NT2/D1 (cell line): ENCODE measurements at regions not wholly inside any gene's neighbourhood (a gene's known extent, or its start where the extent isn't known, plus 50 kb on each side); places are given as distances from the start of the nearest gene placed in this dataset.

Source experiments
- DNase-seq: peaks from one replicate; pipeline ENCODE4 v3.0.0-alpha.2; 2011; ENCODE audit warnings: low read depth, low spot score
- H3K27me3 ChIP-seq: 2 replicates; pipeline ENCODE4 v1.6.0; 2011; ENCODE audit warnings: mild to moderate bottlenecking; ENCODE audit not compliant: insufficient read length, insufficient read depth
- H3K36me3 ChIP-seq: 2 replicates; pipeline ENCODE4 v1.6.1; 2011; ENCODE audit warnings: mild to moderate bottlenecking, low read length, mixed read lengths; ENCODE audit not compliant: insufficient read depth, insufficient read length
- H3K4me1 ChIP-seq: 2 replicates; pipeline ENCODE4 v1.5.1; 2011; ENCODE audit not compliant: insufficient read depth, insufficient read length
- H3K4me3 ChIP-seq: 2 replicates; pipeline ENCODE4 v1.5.1; 2011; ENCODE audit warnings: low read depth; ENCODE audit not compliant: insufficient read length
- H3K9ac ChIP-seq: 2 replicates; pipeline ENCODE4 v1.6.0; 2011; ENCODE audit warnings: low read depth; ENCODE audit not compliant: insufficient read length
- H3K9me3 ChIP-seq: 2 replicates; pipeline ENCODE4 v1.5.1; 2011; ENCODE audit warnings: mild to moderate bottlenecking, low read length; ENCODE audit not compliant: insufficient read depth
- SUZ12 ChIP-seq: IDR thresholded peaks from 2 replicates; pipeline ENCODE4 v1.6.1; 2011; ENCODE audit not compliant: insufficient read length, insufficient read depth; ENCODE audit errors: extremely low read depth
- YY1 ChIP-seq: IDR thresholded peaks from 2 replicates; pipeline ENCODE4 v1.6.1; 2011; ENCODE audit not compliant: insufficient read length, insufficient read depth
- ZNF274 ChIP-seq: IDR thresholded peaks from 2 replicates; pipeline ENCODE4 v1.6.1; 2011; ENCODE audit warnings: mild to moderate bottlenecking, low read depth, low read length

DNA sequence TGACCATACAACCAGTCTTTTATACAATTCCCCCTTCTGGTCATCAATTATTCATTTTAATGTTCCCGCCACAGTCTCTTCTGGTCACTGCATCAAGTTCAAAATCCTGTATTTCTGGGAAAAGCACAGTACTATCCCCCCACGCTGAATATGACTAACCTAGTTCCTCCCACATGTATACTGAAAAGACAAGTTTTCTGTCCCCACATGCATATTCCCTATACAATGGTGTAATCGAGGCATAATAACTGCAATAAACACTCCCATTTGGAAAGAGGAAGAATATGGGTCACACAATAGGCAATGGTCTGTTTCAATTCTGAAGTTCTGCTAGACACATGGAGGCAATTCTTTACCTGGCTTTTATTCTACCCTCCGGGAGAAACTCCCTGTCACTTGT is 344.9 kb downstream of the EFNA5 start:
- no peaks in the 10 kb centered on the region for H3K27me3 ChIP-seq
- no peaks in the 10 kb centered on the region for H3K9me3 ChIP-seq
- TF ChIP-seq YY1 (no peak), ZNF274 (no peak), SUZ12 (no peak)
- no peaks in the 10 kb centered on the region for H3K4me1 ChIP-seq
- no peak for DNase-seq
- no peak overlapping the region for H3K4me3 ChIP-seq
- H3K9ac ChIP-seq: no peak overlapping the region
- H3K36me3 ChIP-seq: no peaks in the 10 kb centered on the region

DNA sequence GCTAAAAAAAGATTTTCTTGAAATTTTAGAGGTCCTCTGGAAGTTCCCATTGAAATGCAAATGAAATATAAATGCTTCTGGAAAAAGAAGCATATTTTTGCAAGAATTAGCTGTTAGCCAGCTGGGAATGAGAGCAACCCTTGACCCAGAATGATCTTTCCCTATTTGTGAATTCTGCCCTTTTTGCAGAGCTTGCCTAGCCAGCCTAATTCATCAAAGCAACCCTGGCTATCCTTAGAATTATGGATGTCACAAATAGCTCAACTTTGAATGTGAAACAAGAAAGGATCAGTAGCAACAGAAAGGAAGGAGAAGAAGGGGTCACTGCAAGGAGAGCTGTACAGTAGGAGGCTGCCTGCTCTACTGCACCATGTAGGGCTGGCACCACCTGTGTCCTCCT is 345.9 kb downstream of the EFNA5 start:
- no peak overlapping the region for H3K4me3 ChIP-seq
- TF ChIP-seq ZNF274: no peak
- DNase-seq: no peak
- no peak overlapping the region for H3K9ac ChIP-seq
- H3K4me1 ChIP-seq: no peaks in the 10 kb centered on the region
- no peaks in the 10 kb centered on the region for H3K36me3 ChIP-seq
- H3K9me3 ChIP-seq: no peaks in the 10 kb centered on the region
- H3K27me3 ChIP-seq: no peaks in the 10 kb centered on the region

DNA sequence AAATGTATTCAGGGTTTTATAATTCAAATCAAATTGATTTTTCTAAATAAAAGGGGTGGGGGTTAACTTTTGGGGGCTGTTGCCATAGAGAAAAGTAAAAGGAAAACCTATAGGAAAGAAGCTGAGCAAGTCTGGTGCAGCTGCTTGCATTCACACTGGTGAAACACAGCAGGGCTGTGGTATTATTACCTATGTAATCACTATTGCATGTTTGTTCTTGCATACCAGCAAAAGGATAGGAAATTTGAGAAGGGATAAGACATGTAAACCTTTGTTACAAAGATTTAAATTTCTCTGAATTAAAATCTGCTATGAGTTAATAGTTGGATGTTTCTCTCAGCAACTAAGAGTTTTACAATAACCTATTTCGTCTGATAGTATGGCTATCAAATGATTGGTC is 346.7 kb downstream of the EFNA5 start:
- Histone ChIP-seq H3K27me3 (no peaks in the 10 kb centered on the region), H3K36me3 (no peaks in the 10 kb centered on the region), H3K9me3 (no peaks in the 10 kb centered on the region), H3K9ac (no peak overlapping the region), H3K4me3 (no peak overlapping the region), H3K4me1 (no peaks in the 10 kb centered on the region)
- no peak for DNase-seq
- TF ChIP-seq SUZ12: no peak

DNA sequence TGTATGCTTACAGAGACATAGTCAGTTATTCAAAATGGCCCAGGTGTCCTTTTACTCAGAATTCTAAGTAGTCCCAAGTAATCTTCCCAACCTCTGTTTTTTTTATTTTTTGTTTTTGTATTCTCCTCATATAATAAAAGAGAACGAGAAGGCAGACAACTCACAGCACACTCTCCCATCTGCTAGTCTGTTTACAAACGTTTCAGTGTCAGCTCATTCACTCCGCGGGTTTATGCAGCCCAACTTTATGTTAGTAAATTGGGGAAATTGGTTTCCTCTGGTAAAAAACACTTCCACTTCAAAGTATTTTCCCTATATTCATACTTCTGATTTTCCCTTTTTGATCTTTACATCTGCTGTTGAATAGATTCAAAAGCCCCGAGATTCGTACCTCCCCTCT is 347.2 kb downstream of the EFNA5 start:
- no peak overlapping the region for H3K9ac ChIP-seq
- no peaks in the 10 kb centered on the region for H3K27me3 ChIP-seq
- no peaks in the 10 kb centered on the region for H3K36me3 ChIP-seq
- no peaks in the 10 kb centered on the region for H3K9me3 ChIP-seq
- no peaks in the 10 kb centered on the region for H3K4me1 ChIP-seq
- DNase-seq: no peak
- no peak overlapping the region for H3K4me3 ChIP-seq
- TF ChIP-seq SUZ12 (no peak), YY1 (no peak), ZNF274 (no peak)

DNA sequence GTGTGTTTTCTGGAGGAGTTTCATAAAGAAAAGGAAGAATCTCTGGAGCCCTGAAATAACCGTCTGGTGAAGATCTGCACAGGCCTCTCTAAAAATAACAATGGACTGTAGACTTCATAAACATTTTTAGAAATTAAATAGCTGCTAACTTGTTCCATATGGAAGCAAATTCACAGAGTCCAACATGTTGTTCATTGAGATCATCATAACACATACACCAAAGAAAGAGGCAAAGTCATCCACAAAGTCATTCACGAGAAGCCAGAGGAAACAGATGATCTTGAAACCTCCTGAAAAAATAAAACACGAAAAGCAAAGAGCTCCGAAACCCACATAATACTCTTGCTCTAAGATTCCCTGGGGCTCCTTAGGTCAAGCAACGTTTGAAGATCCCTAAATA is 347.8 kb downstream of the EFNA5 start:
- H3K4me1 ChIP-seq: no peaks in the 10 kb centered on the region
- TF ChIP-seq ZNF274 (no peak), YY1 (no peak), SUZ12 (no peak)
- no peak overlapping the region for H3K9ac ChIP-seq
- no peak for DNase-seq
- no peaks in the 10 kb centered on the region for H3K27me3 ChIP-seq
- H3K36me3 ChIP-seq: no peaks in the 10 kb centered on the region
- H3K4me3 ChIP-seq: no peak overlapping the region
- H3K9me3 ChIP-seq: no peaks in the 10 kb centered on the region

DNA sequence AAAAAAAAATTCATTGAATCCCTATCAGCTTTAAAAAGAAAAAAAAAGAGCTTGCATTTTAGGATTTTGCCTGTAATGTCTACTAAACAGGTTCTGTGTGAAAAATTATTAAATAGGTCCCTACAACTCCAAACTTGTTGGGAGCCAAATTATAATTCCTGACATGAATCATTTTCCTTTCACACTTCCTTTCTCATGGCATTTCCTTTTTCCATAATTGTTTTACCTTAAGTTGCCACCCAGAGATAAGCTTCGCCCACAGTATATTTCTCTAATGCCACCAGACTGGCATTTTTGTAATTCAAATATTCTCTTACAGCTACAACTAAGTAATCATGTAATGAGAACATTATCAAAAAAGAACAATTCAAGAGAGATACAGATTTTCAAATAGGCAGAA is 348.8 kb downstream of the EFNA5 start:
- no peaks in the 10 kb centered on the region for H3K4me1 ChIP-seq
- H3K9ac ChIP-seq: no peak overlapping the region
- H3K4me3 ChIP-seq: no peak overlapping the region
- TF ChIP-seq ZNF274 (no peak), YY1 (no peak), SUZ12 (no peak)
- no peak for DNase-seq
- H3K36me3 ChIP-seq: no peaks in the 10 kb centered on the region
- H3K27me3 ChIP-seq: no peaks in the 10 kb centered on the region
- H3K9me3 ChIP-seq: no peaks in the 10 kb centered on the region

DNA sequence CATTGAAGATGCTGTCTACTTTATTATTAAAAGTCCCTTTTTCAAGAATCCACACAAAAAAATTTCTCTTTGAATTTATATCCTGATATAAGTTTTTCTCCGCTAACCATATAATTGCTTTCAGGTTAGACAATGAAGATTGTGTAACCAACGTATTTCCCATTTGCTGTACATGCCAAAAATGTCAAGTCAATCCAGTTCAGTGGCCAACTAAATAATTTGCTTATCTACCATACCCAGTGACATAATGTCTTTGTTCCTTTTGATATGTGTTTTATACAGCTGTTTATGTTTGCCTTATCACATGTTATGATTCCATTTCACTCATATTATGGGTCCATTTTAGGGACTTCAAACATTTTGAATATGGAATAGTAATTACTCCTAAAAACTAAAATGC is 349.9 kb downstream of the EFNA5 start:
- Histone ChIP-seq H3K27me3 (no peaks in the 10 kb centered on the region), H3K9ac (no peak overlapping the region), H3K9me3 (no peaks in the 10 kb centered on the region), H3K4me3 (no peak overlapping the region), H3K36me3 (no peaks in the 10 kb centered on the region), H3K4me1 (no peaks in the 10 kb centered on the region)
- no peak for TF ChIP-seq SUZ12
- no peak for TF ChIP-seq ZNF274
- TF ChIP-seq YY1: no peak
- DNase-seq: no peak

DNA sequence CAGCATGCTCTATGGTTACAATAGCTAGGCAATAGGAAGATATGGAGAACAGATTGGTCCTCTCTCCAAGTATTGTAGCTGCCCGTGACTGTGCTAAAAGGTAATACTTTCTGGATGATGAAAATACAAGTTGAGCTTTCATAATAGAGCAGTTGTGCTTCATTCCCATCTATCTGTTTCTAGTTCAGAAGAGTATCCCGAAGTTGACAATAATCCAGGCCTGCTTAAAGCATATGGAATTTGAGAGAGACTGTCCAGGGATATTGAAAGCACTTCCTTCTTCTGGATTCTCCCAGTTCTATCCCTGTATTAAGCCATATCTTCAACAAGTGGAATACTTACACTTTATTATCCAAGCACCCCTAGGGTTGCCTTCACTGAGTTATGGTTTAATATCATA is 350.4 kb downstream of the EFNA5 start:
- Histone ChIP-seq H3K4me1 (no peaks in the 10 kb centered on the region), H3K9ac (no peak overlapping the region), H3K36me3 (no peaks in the 10 kb centered on the region), H3K9me3 (no peaks in the 10 kb centered on the region), H3K27me3 (no peaks in the 10 kb centered on the region), H3K4me3 (no peak overlapping the region)
- TF ChIP-seq ZNF274: no peak
- TF ChIP-seq SUZ12: no peak
- no peak for TF ChIP-seq YY1
- DNase-seq: no peak

DNA sequence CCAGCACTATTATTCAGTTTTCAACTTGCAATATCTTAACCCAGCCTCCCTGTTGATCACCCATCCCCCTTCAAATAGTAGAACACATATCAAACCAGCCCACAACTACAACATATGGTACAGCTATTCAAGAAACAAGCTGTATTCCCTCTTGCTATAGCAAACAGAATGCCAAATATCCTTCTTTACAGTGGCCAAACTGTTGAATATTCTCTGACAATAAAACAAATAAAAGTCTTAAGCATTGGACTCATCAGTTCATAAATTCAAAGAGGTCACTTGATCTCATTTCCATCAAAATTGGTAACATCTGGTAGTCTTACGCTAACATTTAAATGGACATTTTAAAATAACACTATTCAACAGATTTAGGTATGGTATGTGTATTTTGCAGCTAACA is 350.8 kb downstream of the EFNA5 start:
- no peak for DNase-seq
- Histone ChIP-seq H3K9ac (no peak overlapping the region), H3K27me3 (no peaks in the 10 kb centered on the region)

More for the DNA sequence above, 350.8 kb downstream of the EFNA5 start:
- Histone ChIP-seq H3K36me3 (no peaks in the 10 kb centered on the region), H3K9me3 (no peaks in the 10 kb centered on the region), H3K4me3 (no peak overlapping the region), H3K4me1 (no peaks in the 10 kb centered on the region)
- no peak for TF ChIP-seq YY1
- TF ChIP-seq ZNF274: no peak
- TF ChIP-seq SUZ12: no peak
